ENCODE measurements at regions not wholly inside any gene's neighbourhood (a gene's known extent, or its start where the extent isn't known, plus 50 kb on each side); places are given as distances from the start of the nearest gene placed in this dataset.

DNA sequence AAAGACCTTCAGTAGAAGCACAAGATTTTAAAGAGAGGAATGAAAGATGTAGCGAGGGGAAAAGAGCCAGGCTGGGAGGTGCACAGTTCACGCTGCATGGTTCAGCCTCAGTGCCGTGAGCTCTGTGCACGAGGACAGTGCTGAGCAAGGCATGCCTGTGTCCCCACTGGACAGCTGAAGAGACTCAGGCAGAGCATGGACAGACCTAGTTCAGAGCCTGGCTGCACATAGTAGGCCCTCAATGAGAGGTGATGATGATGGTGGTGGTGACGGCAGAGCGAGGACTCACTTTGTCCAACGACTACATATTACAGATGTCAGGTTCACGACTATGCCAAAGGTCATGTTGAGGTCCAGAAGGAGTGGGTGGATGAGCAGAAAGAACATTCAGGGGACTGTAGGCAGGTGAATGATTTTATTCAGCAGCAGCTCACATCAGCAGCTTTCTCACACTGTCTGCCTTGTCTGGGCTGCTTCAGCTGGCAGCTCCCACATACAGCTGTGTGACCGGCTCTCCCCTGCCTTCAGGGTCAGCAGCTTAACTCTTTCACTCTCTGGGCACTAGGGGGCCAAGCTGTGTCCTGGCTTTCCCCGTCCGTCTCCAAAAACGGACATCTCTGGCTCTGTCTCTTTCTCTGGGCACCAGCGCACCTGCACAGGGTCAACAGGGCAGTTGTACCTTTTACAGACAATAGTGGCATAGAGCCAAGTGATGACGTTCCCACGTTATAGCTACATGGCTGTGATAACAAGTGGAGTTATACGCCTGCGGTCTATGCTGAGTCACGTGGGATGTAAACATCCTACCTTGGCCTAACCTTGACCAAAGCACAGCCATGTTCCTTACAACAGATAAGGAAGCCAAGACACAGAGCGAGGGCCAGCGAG is 83.4 kb upstream of the KCNK12 start:
- POLR2A ChIA-PET (ENCODE audit: low non-redundant PET) = no interaction called here
- CTCF ChIA-PET = interaction anchor here (0.6 kb wide), 2 partner anchors 16 to 612 kb away, joined by 3 read pairs; no protein-coding TSS in a partner anchor
- H3K27ac ChIP-seq = no peak overlapping the region
- TF ChIP-seq, protein P1, sequence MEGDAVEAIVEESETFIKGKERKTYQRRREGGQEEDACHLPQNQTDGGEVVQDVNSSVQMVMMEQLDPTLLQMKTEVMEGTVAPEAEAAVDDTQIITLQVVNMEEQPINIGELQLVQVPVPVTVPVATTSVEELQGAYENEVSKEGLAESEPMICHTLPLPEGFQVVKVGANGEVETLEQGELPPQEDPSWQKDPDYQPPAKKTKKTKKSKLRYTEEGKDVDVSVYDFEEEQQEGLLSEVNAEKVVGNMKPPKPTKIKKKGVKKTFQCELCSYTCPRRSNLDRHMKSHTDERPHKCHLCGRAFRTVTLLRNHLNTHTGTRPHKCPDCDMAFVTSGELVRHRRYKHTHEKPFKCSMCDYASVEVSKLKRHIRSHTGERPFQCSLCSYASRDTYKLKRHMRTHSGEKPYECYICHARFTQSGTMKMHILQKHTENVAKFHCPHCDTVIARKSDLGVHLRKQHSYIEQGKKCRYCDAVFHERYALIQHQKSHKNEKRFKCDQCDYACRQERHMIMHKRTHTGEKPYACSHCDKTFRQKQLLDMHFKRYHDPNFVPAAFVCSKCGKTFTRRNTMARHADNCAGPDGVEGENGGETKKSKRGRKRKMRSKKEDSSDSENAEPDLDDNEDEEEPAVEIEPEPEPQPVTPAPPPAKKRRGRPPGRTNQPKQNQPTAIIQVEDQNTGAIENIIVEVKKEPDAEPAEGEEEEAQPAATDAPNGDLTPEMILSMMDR (conservative IDR thresholded peaks at IDR 0.05; ENCODE audit: low read depth) = no peak
- no peak for DNase-seq (ENCODE audit: low spot score)

DNA sequence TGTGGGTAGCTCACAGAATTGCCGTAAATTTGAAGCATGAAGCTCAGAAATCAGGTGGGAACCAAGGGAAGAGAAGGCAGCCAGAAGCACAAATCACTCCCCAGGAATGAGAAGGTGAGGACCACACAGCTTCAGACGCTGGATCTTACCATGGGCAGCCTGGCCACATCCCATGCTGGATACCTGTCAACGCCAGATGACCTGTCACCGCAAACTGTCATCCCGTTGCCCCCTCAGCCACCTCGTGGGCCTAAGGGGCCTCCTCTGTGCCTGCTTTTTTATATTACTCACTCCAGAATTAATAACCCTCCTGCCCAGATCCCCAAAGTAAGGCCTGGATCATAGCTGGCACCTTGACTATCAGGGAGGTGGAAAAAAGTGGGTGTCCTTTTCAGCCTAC is 82.3 kb upstream of the KCNK12 start:
- CTCF ChIA-PET = no interaction called here
- TF ChIP-seq, protein P1 (conservative IDR thresholded peaks at IDR 0.05; ENCODE audit: low read depth) = no peak
- POLR2A ChIA-PET (ENCODE audit: low non-redundant PET) = interaction anchor here (0.6 kb wide), 1 partner anchor 24 kb away, joined by 3 read pairs; no protein-coding TSS in a partner anchor
- no peak for DNase-seq (ENCODE audit: low spot score)
- no peak overlapping the region for H3K27ac ChIP-seq

DNA sequence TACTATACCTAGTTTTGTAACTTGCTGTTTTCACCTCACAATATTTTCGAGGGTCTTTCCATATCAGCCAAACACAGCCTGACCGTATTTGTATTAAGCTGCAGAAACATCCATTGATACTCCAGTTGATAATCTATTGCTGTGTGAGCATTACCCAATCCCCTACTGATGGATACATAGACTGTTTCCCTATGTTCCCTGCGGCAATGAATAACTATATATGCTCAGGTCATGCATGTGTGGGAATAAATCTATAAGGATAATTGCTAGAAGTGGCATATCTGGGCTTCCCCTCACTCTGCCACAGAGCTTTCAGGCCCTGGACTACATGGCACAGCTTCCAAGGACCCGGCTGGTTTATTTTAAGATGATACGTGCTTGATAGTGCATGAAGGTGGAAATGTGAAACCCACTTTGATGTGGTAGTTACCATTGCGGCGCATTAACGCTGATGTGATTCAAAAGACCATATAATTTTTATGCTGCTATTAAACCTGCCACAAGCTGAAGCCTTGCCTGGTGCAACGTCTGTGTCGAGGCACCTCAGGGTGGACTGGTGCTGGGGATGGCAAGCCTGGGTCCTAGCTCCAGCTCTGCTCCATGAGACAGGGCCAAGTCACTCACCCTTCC is 81.4 kb upstream of the KCNK12 start:
- no peak overlapping the region for H3K27ac ChIP-seq
- TF ChIP-seq, protein P1 (conservative IDR thresholded peaks at IDR 0.05; ENCODE audit: low read depth) = no peak
- ChIA-PET POLR2A (ENCODE audit: low non-redundant PET) (no interaction called here), CTCF (no interaction called here)
- no peak for DNase-seq (ENCODE audit: low spot score)

DNA sequence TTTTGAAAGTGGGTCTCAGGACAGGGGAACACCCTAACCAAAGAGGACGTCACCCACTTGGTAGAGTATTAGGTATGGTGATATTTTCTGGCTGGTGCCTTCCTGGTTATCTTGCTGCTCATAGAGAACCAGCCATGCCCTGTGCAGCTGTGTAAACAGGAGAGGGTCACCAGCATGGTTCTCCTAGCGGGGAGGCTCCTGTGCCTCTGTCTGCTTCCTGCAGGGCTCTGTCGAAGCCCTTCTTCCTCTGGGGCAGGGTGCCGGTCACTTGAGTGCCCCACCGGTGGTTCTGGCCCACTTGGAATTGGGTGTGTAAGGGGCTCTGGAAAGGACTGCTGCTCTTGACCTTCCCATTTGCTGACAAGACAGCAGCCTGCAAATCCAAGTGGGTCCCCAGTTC is 80.5 kb upstream of the KCNK12 start:
- TF ChIP-seq, protein P1 (conservative IDR thresholded peaks at IDR 0.05; ENCODE audit: low read depth) = no peak
- DNase-seq (ENCODE audit: low spot score) = no peak
- H3K27ac ChIP-seq = no peak overlapping the region
- POLR2A ChIA-PET (ENCODE audit: low non-redundant PET) = no interaction called here
- CTCF ChIA-PET = interaction anchor here (0.6 kb wide), 1 partner anchor 131 kb away, joined by 3 read pairs; no protein-coding TSS in a partner anchor

DNA sequence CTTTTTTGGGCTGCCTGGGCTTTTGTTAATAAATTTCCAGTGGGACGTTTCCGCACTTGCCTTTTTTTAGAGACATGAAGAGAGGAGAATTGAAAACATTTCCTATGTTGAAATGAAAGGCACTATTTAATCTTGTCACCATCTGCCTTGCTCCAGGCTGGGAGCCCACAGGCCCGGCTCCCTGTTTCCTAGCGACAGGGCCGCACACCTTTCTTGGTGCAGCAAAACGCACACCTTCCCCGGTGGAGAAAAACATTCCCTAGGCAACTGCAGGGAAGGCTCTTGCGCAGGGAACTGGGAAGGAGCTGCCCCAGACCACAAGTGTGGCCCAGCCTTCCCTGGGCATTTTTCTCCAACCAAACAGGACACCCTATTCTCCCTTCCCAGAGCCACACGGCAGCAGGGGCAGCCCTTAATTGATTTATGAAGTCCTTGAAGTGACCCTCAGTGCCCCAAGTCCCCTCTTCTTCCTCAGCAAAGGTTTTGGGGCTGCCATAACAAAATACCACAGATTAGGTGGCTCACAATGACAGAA is 79.3 kb upstream of the KCNK12 start:
- CTCF ChIA-PET = no interaction called here
- TF ChIP-seq, protein P1 (conservative IDR thresholded peaks at IDR 0.05; ENCODE audit: low read depth) = no peak
- DNase-seq (ENCODE audit: low spot score) = no peak
- no peak overlapping the region for H3K27ac ChIP-seq
- POLR2A ChIA-PET (ENCODE audit: low non-redundant PET) = no interaction called here

DNA sequence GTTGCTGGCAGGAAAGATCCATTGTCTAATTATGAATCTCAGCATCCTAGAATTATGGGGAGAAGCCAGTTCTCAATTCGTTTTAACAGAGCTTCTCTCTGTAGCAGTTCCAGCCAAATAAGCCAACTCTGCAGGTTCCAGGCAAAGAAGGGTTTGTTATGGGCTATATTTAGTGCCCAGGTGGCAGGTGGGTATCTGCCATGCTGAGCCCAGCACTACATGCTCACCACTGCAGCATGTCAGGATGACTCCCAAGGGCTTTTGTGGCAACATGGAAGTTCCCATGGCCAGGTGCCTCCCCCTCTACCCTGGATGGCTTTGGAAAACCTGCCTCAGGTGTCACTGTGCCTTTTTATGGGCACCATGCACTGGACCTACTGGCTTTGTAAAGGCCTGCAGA is 74.5 kb upstream of the KCNK12 start:
- CTCF ChIA-PET = no interaction called here
- POLR2A ChIA-PET (ENCODE audit: low non-redundant PET) = no interaction called here
- no peak overlapping the region for H3K27ac ChIP-seq
- TF ChIP-seq, protein P1 (conservative IDR thresholded peaks at IDR 0.05; ENCODE audit: low read depth) = no peak
- DNase-seq (ENCODE audit: low spot score) = no peak

Measured in RWPE1 (cell line).